Spleen (tissue), 7 donors: ENCODE measurements at regions not wholly inside any gene's neighbourhood (a gene's known extent, or its start where the extent isn't known, plus 50 kb on each side); places are given as distances from the start of the nearest gene placed in this dataset.

Experiments used
- CTCF ChIP-seq, 11 experiments: fragments of 200-600 bp in 7 of 11; fragments of 450-650 bp in 4 of 11; sonication (generic) in 4 of 11; IDR thresholded peaks in 8 of 11; conservative IDR thresholded peaks in 3 of 11; 1 replicate in 7 of 11; 2 replicates in 4 of 11; pipeline versions ENCODE4 v1.4.0 to v1.8.0; 2016 to 2021; ENCODE audit warnings: antibody characterized with exemption in 11 of 11, inconsistent platforms in 4 of 11, mild to moderate bottlenecking in 1 of 11
- POLR2A ChIP-seq, 3 donors: fragments of 450-650 bp; IDR thresholded peaks; one replicate each; pipeline ENCODE4 v1.5.1; 2017; ENCODE audit warnings: antibody characterized with exemption in 3 of 3, mild to moderate bottlenecking in 1 of 3
- POLR2AphosphoS5 ChIP-seq, 3 donors: sonication (generic); formaldehyde crosslinking; IDR thresholded peaks; one replicate each; pipeline ENCODE4 v1.5.1; 2017; ENCODE audit warnings: antibody characterized with exemption in 3 of 3
- donor health status: DM: no; HTN: no; CAD: no; lungs with moderate emphysema.
- donor health status: DM: no; HTN: no; CAD: no.
- donor health status: DM: no; HTN: no; CAD: no.

DNA sequence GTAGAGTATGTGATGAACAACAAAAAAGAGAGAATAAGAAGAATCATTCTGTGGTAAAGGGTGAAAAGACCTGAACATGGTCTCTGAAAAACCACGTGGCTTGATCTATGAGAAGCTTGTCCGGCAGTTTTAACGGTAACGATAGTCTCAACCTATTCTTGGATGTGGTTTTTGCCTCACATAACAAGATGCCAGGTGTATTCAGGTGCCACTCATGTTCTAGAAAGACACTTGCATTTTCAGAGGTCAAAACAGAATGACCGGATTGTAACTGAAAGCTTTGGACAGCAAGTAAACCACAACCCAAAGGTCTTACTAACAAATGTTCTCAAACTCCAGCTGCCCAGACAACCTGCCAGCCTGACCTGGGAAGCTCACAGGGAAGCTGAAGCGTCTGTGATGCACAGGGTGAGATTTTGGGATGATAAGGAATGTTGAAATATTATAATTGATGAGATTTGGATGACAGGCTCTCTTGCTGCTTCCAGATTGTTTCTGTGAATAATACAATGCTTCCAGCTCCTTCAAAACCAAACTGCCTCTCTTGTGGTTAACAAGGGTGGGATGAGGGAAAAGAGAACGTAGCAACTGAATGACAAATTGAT is 137.4 kb upstream of the GRB10 start:
- no peak for TF ChIP-seq CTCF (IDR thresholded peaks at IDR 0.05 in 8 of 11, conservative IDR thresholded peaks at IDR 0.05 in 3 of 11)
- no peak for TF ChIP-seq POLR2AphosphoS5 (IDR thresholded peaks at IDR 0.05)
- no peak for TF ChIP-seq POLR2A (IDR thresholded peaks at IDR 0.05)
